Lung (tissue), 11 donors: ENCODE measurements at regions not wholly inside any gene's neighbourhood (a gene's known extent, or its start where the extent isn't known, plus 50 kb on each side); places are given as distances from the start of the nearest gene placed in this dataset.

Experiments
- ATAC-seq: fragments of 200-7000 bp; cut with Tn5 transposase; one replicate; pipeline ENCODE4 v1.9.1; 2020; ENCODE audit warnings: moderate number of reproducible peaks; ENCODE audit not compliant: insufficient read depth, low FRiP score
- DNase-seq, 3 donors: peaks; one replicate each; pipeline ENCODE4 v3.0.0-alpha.2; 2013 to 2017
- H3K27ac ChIP-seq, 2 donors: one replicate each; pipeline ENCODE4 v1.5.1; 2013; ENCODE audit warnings: mild to moderate bottlenecking in 2 of 2, moderate library complexity in 2 of 2, control low read depth in 1 of 2, inconsistent platforms in 1 of 2, low read depth in 1 of 2, low read length in 1 of 2
- H3K27me3 ChIP-seq, 3 donors: one replicate each; pipeline ENCODE4 v1.5.1; 2013; ENCODE audit warnings: low read length in 2 of 3; ENCODE audit not compliant: control insufficient read depth in 3 of 3, insufficient read depth in 3 of 3
- H3K36me3 ChIP-seq, 4 donors: one replicate each; pipeline ENCODE4 v1.5.1; 2013; ENCODE audit warnings: low read length in 4 of 4, mild to moderate bottlenecking in 1 of 4, moderate library complexity in 1 of 4; ENCODE audit not compliant: control insufficient read depth in 4 of 4, insufficient read depth in 4 of 4
- H3K4me1 ChIP-seq, 5 donors: one replicate each; pipeline ENCODE4 v1.5.1; 2013; ENCODE audit warnings: low read length in 5 of 5, mild to moderate bottlenecking in 2 of 5, moderate library complexity in 1 of 5; ENCODE audit not compliant: control insufficient read depth in 5 of 5, insufficient read depth in 5 of 5
- H3K4me3 ChIP-seq: one replicate; pipeline ENCODE4 v1.5.1; 2013; ENCODE audit warnings: mild to moderate bottlenecking, control low read depth, moderate library complexity
- H3K9ac ChIP-seq, 2 donors: one replicate each; pipeline ENCODE4 v1.5.1; 2013; ENCODE audit warnings: low read length in 2 of 2, control low read depth in 1 of 2; ENCODE audit not compliant: insufficient read depth in 1 of 2
- H3K9me3 ChIP-seq, 4 donors: one replicate each; pipeline ENCODE4 v1.5.1; 2013; ENCODE audit warnings: low read length in 3 of 4, mild to moderate bottlenecking in 1 of 4, moderate library complexity in 1 of 4; ENCODE audit not compliant: control insufficient read depth in 4 of 4, insufficient read depth in 3 of 4
- CTCF ChIP-seq: IDR thresholded peaks from 2 replicates; pipeline ENCODE4 v1.5.1; 2012; ENCODE audit warnings: mild to moderate bottlenecking; ENCODE audit errors: control extremely low read depth, extremely low read depth
- WGBS, 2 donors: extraction: QIAGEN DNeasy Blood & Tissue Kit; methylation state at CpG; one replicate each; pipeline ENCODE4 v1.1.7; 2013; 5-methylcytosine and 5-hydroxymethylcytosine counted together
- donor health status: control.
- donor health status: control.
- donor health status: Bipolar disorder and iron deficiency.
- donor health status: healthy.
- donor health status: DM: yes; HTN: yes; CAD: no.

GRCh38 chr18:78650926-78651325 lies 328.7 kb upstream of the SALL3 start:
- Histone ChIP-seq H3K9ac (no peak overlapping the region), H3K4me3 (no peak overlapping the region), H3K27me3 (no peaks in the 10 kb centered on the region), H3K9me3 (peaks cover 0 to 8% (median 0%) of the 10 kb centered on the region in 4 donors), H3K36me3 (no peaks in the 10 kb centered on the region), H3K4me1 (no peaks in the 10 kb centered on the region), H3K27ac (no peak overlapping the region)
- ATAC-seq (no peak), DNase-seq (no peak)
- no peak for TF ChIP-seq CTCF
- 84 to 95% methylated on average over 13 of the region's 13 CpGs for WGBS, 2 donors

- Histone ChIP-seq H3K27ac (no peak overlapping the region), H3K9me3 (peaks cover 0 to 9% (median 0%) of the 10 kb centered on the region in 4 donors), H3K27me3 (no peaks in the 10 kb centered on the region), H3K4me1 (no peaks in the 10 kb centered on the region), H3K36me3 (no peaks in the 10 kb centered on the region), H3K9ac (no peak overlapping the region), H3K4me3 (no peak overlapping the region)
- ATAC-seq (no peak), DNase-seq (no peak)
- 88 to 92% methylated on average over 11 of the region's 11 CpGs for WGBS, 2 donors
- no peak for TF ChIP-seq CTCF
These were observed 327.5 kb upstream of the SALL3 start for GRCh38 chr18:78652001-78652545.

- Histone ChIP-seq H3K4me1 (no peaks in the 10 kb centered on the region), H3K36me3 (no peaks in the 10 kb centered on the region), H3K27me3 (no peaks in the 10 kb centered on the region), H3K9me3 (peaks cover 0 to 5% (median 0%) of the 10 kb centered on the region in 4 donors), H3K27ac (no peak overlapping the region), H3K9ac (no peak overlapping the region), H3K4me3 (no peak overlapping the region)
- ATAC-seq = no peak
- no peak for DNase-seq
- WGBS, 2 donors = 92 to 96% methylated on average over 8 of the region's 8 CpGs
- TF ChIP-seq CTCF = no peak
These were observed 323.7 kb upstream of the SALL3 start for GRCh38 chr18:78655921-78656320.

GRCh38 chr18:78656346-78656925 lies 323.2 kb upstream of the SALL3 start:
- Histone ChIP-seq H3K36me3 (no peaks in the 10 kb centered on the region), H3K9me3 (peaks cover 0 to 5% (median 0%) of the 10 kb centered on the region in 4 donors), H3K9ac (no peak overlapping the region), H3K27ac (no peak overlapping the region), H3K4me3 (no peak overlapping the region), H3K27me3 (no peaks in the 10 kb centered on the region), H3K4me1 (no peaks in the 10 kb centered on the region)
- 87 to 95% methylated on average over 19 to 21 of the region's 21 CpGs for WGBS, 2 donors
- DNase-seq = no peak
- no peak for ATAC-seq
- TF ChIP-seq CTCF = no peak
